ENCODE measurements at regions not wholly inside any gene's neighbourhood (a gene's known extent, or its start where the extent isn't known, plus 50 kb on each side); places are given as distances from the start of the nearest gene placed in this dataset.
"Not testable (repeated sequence)": the region's sequence is repeated elsewhere in the genome, so short reads cannot be mapped to it uniquely, and the experiment has no call there.

- DNase-seq, result not testable (repeated sequence)
Measured at GRCh38 chr2:111407632-111408194, 287.0 kb downstream of the BCL2L11 start.

GRCh38 chr2:111410868-111411406 lies 290.2 kb downstream of the BCL2L11 start:
- not testable (repeated sequence) for DNase-seq

GRCh38 chr2:111411867-111412681 lies 291.4 kb downstream of the BCL2L11 start:
- not testable (repeated sequence) for DNase-seq

DNA sequence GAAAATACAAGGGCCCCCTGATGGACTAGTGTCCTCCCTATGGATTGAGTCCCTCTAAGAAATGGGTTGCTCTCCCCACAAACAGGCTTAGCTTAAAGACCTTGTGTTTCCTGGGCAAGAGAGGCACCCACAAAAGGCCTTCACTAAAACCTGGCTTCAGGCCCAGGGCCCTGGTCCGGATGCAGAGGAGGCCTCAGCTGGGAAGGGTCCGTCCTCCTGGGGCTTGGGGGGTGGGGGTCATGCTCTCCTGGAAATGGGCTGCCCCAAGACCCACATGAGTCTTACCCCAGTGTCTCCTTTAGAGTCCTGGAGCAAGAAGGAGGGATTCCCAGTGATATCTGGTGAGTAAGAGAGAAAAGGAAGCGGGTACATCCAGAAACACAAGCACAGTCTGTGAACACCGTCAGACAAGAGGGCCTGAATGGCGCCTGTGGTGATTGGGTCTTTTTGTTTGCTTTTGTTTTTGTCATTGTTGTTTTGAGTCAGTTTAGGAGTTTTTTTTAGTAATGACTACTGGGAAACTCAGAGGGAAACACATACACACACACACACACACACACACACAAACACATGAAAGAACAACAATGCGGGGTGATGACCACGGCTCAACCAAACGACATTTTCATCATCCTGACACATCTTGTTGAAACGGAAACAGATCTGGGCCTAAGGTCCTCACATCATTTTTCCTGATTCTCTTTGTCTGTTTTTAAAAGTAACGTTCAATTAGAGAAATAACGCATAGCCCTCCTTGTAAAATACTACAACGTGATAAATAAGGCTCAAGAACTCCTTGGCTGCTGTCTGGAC lies 292.3 kb downstream of the BCL2L11 start:
- peak; percentile 38 for DNase-seq

DNA sequence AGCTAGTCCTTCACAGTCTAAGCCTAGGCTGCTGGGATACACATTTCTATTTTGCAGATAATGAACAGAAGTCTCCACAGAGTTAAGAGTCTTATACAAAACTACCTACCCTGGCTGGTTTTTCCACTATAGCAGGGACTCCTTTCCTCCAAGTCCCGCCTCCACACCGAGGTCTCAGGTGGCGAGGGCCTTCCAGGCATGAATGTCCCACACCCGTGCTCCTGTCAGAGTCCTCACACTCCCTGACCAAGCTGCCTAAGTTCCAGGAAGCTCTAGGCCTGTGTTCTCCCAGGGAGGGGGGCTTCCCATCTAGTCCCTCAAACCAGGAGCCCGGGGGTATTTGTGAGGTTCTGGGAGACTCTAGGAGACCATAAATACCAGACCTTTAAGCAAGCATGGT lies 293.2 kb downstream of the BCL2L11 start:
- not testable (repeated sequence) for DNase-seq

DNA sequence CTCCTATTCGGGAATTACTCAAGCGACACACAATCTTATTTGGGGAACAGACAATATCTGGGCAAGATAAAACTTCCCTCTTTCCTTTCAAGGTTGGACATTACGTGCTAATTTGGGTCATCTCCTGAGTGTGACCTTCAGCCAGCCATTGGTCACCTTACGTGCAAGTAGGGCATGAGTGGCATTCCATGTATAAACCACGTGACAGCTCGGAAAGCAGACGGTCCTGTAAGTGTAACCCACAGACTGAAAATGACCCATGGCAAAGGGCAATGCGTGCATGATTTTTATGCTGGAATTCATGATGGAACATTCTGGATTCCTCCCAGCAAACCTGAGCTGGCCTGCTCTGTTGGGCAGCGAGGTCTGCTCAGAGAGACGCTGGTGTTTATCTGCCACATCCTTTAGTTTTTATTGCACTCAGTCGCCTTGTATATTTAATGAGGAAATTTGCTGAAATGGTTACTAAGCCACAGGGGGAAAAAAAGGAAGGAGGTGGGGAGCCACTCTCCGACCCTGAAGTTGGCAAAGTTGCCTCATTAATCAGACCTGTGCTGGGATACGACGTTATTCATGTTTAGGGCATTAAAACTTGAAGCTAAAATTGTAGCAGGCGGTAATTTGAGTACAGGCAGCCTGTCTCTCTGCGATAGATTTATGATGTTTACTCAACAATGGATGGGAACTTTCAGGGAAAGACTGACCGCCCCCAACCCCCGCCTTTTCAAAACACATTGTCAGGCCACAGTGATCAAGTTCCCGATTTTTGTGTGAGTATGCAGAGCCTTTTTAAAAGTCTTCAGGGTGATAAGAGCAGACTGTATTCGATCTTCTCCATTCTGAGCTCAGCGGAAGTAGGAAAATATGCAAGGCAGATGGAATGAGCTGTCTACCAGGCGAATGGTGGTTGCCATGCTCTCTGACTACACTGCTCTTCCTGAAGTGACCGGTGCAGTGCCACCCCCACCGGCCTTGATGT lies 295.3 kb downstream of the BCL2L11 start:
- not testable (repeated sequence) for DNase-seq

DNA sequence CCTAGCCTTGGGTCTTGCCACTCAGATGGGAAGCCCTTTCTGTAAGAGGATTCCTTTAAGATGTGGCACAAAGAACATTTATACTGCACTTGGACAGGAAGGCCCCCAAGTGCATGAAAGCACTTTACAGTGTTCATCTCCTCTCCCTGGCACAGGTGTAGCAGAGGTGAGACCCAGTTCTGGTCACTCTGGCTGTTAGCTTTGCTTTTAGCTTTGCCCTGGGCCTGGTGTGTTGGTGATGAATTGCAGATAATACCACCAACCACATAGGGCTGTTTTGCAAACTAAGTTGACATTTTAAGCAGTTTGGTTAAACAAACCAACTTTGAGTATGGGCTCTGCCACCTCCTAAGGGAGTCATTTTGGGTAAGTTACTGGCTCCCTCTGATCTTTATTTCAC lies 296.3 kb downstream of the BCL2L11 start:
- DNase-seq, result not testable (repeated sequence)

DNA sequence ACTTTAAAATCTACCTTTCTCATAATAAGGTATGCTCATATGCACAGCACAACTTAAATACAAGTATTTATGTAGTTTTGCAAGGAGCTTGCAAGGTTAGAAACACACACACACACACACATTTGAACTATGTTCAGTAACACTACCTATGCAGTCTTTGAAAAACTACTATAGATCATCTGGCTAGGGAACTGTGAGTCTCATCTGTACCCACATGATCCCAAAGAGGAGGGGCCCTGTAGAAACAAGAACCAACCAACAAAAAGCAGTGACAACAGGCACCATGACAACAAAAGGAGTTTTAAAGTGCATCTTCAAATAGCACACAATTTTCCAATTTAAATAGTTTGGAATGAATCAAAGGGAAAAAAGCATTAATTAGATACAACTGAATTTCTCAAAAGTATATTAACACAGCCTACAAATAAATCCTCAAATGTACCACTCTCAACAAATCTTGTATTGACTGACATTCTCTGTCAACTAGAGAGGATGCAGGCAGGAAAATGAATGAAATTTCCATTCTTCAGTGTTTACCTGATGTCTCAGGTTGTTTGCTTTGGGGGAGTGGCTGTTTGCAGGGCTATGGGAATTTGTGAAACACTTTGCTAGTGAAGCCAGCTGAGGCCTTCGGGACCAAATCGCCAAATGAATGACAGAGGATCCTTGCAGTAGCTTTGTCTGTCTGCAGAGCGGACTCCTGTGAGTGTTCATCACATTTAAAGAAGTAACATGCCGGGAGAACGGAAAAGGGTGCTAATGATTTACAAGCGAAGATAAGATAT lies 297.6 kb downstream of the BCL2L11 start:
- DNase-seq, result not testable (repeated sequence)

- not testable (repeated sequence) for DNase-seq
Measured at GRCh38 chr2:111420074-111420473, 299.4 kb downstream of the BCL2L11 start.

GRCh38 chr2:111420835-111421234 lies 300.1 kb downstream of the BCL2L11 start:
- DNase-seq, result not testable (repeated sequence)

- not testable (repeated sequence) for DNase-seq
Measured at GRCh38 chr2:111421949-111422348, 301.2 kb downstream of the BCL2L11 start.

- DNase-seq, result not testable (repeated sequence)
Measured at GRCh38 chr2:111422562-111422961, 301.8 kb downstream of the BCL2L11 start.

- not testable (repeated sequence) for DNase-seq
Measured at GRCh38 chr2:111423184-111423583, 302.5 kb downstream of the BCL2L11 start.

DNA sequence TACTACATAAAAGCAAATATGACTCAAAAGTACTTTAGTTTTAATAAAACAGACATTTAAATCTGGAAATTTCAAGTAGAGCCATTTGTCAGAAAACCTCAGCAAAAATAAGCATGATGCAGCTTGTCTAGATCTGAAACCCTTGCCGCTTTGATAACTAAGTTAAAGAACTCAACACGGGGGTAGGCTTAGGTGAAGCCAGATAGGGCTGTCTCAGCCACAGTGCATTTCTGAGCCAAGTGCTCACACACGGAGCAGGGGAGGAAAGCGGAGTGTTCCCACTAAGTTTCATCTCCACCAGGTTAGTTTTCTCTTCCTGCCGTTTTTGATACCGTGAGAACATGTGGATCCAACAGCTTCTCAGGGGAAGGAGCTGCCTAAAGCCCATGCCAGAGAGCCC lies 303.5 kb downstream of the BCL2L11 start:
- DNase-seq, result not testable (repeated sequence)

DNA sequence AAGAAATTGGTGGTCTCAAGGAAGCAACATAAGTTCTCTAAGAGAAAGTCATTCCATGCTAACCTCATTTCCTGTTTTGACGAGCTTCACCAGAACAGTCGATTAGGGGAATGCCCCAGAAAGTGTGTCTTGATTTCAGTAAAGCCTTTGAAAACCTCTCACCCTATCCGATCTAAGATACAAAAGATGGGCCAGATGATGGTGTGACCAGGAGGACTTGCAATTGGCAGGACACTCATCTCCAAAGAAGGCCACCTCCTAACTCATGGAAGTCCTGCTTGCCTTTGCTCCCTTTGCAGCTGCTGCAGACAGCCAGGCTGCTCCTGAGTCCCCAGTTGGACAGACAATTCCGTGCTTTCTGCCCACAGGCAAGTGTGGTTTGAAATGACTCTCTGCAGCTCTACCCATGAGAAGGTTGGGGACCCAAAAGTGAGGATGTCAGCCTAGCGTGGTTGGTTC lies 304.2 kb downstream of the BCL2L11 start:
- peak; percentile 77 for DNase-seq

DNA sequence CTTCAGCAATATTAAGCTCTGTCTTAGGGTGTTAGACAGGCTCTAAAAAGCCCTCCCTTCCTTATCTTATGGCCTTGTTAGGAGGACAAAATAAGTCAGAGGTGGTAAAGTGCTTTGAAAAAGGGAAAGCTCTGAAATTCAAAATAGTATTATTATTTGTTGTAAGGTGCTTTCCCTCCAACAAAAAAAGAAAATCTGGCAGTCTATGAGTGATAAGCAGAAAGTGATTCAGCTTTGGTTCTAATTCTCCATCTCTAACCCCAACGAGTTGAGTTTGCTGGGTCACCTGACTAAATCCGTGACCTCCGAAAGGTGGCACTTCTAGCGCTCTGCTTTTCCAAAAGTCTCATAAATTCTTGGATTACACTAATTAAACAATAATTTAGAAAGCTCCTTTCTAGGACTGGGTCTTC lies 305.1 kb downstream of the BCL2L11 start:
- peak; percentile 50 for DNase-seq

DNA sequence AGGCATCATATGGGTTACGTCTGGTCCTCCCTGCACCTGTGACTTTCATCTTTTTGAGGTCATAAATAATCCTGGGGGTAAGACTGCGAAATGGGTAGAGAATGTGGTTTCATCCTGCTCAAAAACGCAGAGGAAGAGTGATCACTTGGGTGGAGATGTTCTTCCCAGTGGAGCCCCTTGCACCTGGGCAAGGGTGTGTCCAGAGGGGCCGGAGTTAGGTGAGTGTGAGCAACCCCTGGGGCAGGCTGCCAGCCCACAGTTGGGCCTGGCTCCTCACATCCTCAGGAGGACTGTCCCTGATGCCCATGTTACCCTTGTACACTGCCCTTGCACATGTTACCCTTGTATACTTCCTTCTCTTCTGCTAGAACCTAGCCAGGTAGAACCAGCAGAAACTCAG lies 306.6 kb downstream of the BCL2L11 start:
- DNase-seq, result not testable (repeated sequence)

- not testable (repeated sequence) for DNase-seq
Measured at GRCh38 chr2:111428915-111429314, 308.2 kb downstream of the BCL2L11 start.

- DNase-seq, result not testable (repeated sequence)
Measured at GRCh38 chr2:111429353-111429752, 308.6 kb downstream of the BCL2L11 start.

GRCh38 chr2:111430817-111431661 lies 310.3 kb downstream of the BCL2L11 start:
- not testable (repeated sequence) for DNase-seq
